HepG2 (cell line): ENCODE measurements at regions not wholly inside any gene's neighbourhood (a gene's known extent, or its start where the extent isn't known, plus 50 kb on each side); places are given as distances from the start of the nearest gene placed in this dataset.

Source experiments
- ATAC-seq: fragments of 200-7000 bp; cut with Tn5 transposase; 3 replicates; pipeline ENCODE4 v1.9.1; 2020; ENCODE audit warnings: mild to moderate bottlenecking, moderate library complexity
- BruUV-seq: library from RNA; stranded (reverse); fragments of 400-500 nt; replicated peaks from 2 replicates; lab custom pipeline; 2021; lab: Mats Ljungman, UMichigan
- CTCF ChIA-PET: fragments of 300-600 bp; formaldehyde crosslinking; extraction: SDS; loops from one replicate; lab custom pipeline; 2021; ENCODE audit warnings: low total read pairs, inconsistent platforms, low intra/inter-chr PET ratio; lab: Yijun Ruan, JAX
- POLR2A ChIA-PET: fragments of 350-600 bp; sonication (Branson Sonifier 250); formaldehyde crosslinking; loops from one replicate; lab custom pipeline; 2020; ENCODE audit warnings: antibody characterized with exemption, inconsistent platforms; lab: Yijun Ruan, JAX
- DNase-seq: peaks from one replicate; pipeline ENCODE4 v3.0.0-alpha.2; 2015; ENCODE audit warnings: low spot score
- FAIRE-seq: peaks from 3 replicates; lab custom pipeline; 2011; peaks lifted over from hg19 to GRCh38; lab: Jason Lieb, UNC
- H2AFZ ChIP-seq: one replicate; pipeline ENCODE4 v1.6.1; 2011; ENCODE audit warnings: low read length, inconsistent platforms
- H3K27ac ChIP-seq: fragments of 300-600 bp; 3 replicates; pipeline ENCODE4 v1.8.0; 2011; ENCODE audit warnings: mixed run types, mild to moderate bottlenecking, mixed read lengths, low read length, inconsistent platforms; ENCODE audit not compliant: insufficient read depth; ENCODE audit errors: extremely low read length
- H3K27me3 ChIP-seq, 2 experiments: fragments of 200-600 bp in 1 of 2; 2 replicates in 1 of 2; 3 replicates in 1 of 2; pipeline versions ENCODE4 v1.6.0 to v1.8.0; 2011; ENCODE audit warnings: low read length in 2 of 2, mild to moderate bottlenecking in 2 of 2, moderate library complexity in 2 of 2, inconsistent platforms in 1 of 2; ENCODE audit not compliant: insufficient read depth in 2 of 2, control insufficient read depth in 1 of 2
- H3K36me3 ChIP-seq, 2 experiments: fragments of 200-600 bp in 1 of 2; replicated peaks in 1 of 2; 2 replicates in 1 of 2; 3 replicates in 1 of 2; pipeline versions ENCODE4 v1.5.1 to v1.8.0; 2011; ENCODE audit warnings: low read length in 2 of 2, inconsistent platforms in 1 of 2; ENCODE audit not compliant: insufficient read depth in 2 of 2, control insufficient read depth in 1 of 2
- H3K4me1 ChIP-seq: 2 replicates; pipeline ENCODE4 v1.5.1; 2012; ENCODE audit warnings: low read length, inconsistent platforms; ENCODE audit not compliant: insufficient read depth
- H3K4me2 ChIP-seq: 2 replicates; pipeline ENCODE4 v1.6.0; 2011; ENCODE audit warnings: low read depth, low read length, inconsistent platforms
- H3K4me3 ChIP-seq, 3 experiments: fragments of 200-600 bp in 1 of 3; sonication (generic), shearing (Covaris generic) in 1 of 3; replicated peaks in 1 of 3; 2 replicates each; pipeline ENCODE4 v1.5.1; 2011 to 2016; ENCODE audit warnings: low read length in 3 of 3, inconsistent platforms in 2 of 3, low read depth in 2 of 3, mild to moderate bottlenecking in 2 of 3, control low read depth in 1 of 3, mixed read lengths in 1 of 3; ENCODE audit not compliant: insufficient read depth in 1 of 3
- H3K79me2 ChIP-seq: one replicate; pipeline ENCODE4 v1.6.1; 2011; ENCODE audit warnings: low read length, inconsistent platforms; ENCODE audit not compliant: insufficient read depth
- H3K9ac ChIP-seq: 2 replicates; pipeline ENCODE4 v1.6.0; 2011; ENCODE audit warnings: mild to moderate bottlenecking, low read depth, low read length, inconsistent platforms; ENCODE audit not compliant: insufficient read depth
- H3K9me3 ChIP-seq: 2 replicates; pipeline ENCODE4 v1.5.1; 2012; ENCODE audit warnings: mild to moderate bottlenecking, low read length
- H4K20me1 ChIP-seq: 2 replicates; pipeline ENCODE4 v1.6.0; 2011; ENCODE audit warnings: inconsistent platforms, mild to moderate bottlenecking, low read length, moderate library complexity; ENCODE audit not compliant: insufficient read depth
- CBX2 ChIP-seq, 2 experiments: fragments of 200-600 bp in 1 of 2; sonication (generic); formaldehyde crosslinking in 1 of 2; IDR thresholded peaks; 2 replicates each; pipeline versions ENCODE4 v1.7.0 to v1.8.1; 2018 to 2022; ENCODE audit warnings: low read depth in 2 of 2, low read length in 1 of 2, mild to moderate bottlenecking in 1 of 2, missing genetic modification reagents in 1 of 2
- FOXM1 ChIP-seq: sonication (generic); formaldehyde crosslinking; IDR thresholded peaks from 2 replicates; pipeline ENCODE4 v1.5.0; 2020; ENCODE audit warnings: missing genetic modification reagents
- FUBP1 ChIP-seq: sonication (generic); formaldehyde crosslinking; IDR thresholded peaks from 2 replicates; pipeline ENCODE4 v1.5.1; 2020; ENCODE audit warnings: missing genetic modification reagents, mild to moderate bottlenecking, borderline replicate concordance
- GATAD1 ChIP-seq: IDR thresholded peaks from 2 replicates; pipeline ENCODE4 v1.6.1; 2016; ENCODE audit warnings: missing genetic modification reagents, missing compliant biosample characterization
- HNRNPH1 ChIP-seq: fragments of 200-400 bp; formaldehyde crosslinking; optimal IDR thresholded peaks from 2 replicates; pipeline ENCODE3; 2017; ENCODE audit warnings: mild to moderate bottlenecking, low read depth, low read length
- JDP2 ChIP-seq: sonication (generic); formaldehyde crosslinking; IDR thresholded peaks from 2 replicates; pipeline ENCODE4 v1.8.1; 2022; ENCODE audit warnings: missing genetic modification reagents, borderline replicate concordance
- NFATC3 ChIP-seq: sonication (generic); formaldehyde crosslinking; IDR thresholded peaks from 2 replicates; pipeline ENCODE4 v1.5.1; 2020; ENCODE audit warnings: mild to moderate bottlenecking, missing genetic modification reagents
- RBM39 ChIP-seq: fragments of 200-400 bp; formaldehyde crosslinking; IDR thresholded peaks from one replicate; pipeline ENCODE4 v1.6.1; 2018; ENCODE audit warnings: antibody characterized with exemption, mild to moderate bottlenecking, low read depth, low read length; ENCODE audit not compliant: poor library complexity, severe bottlenecking
- TCF12 ChIP-seq, 2 experiments: fragments of 450-650 bp in 1 of 2; sonication (generic) in 1 of 2; formaldehyde crosslinking in 1 of 2; IDR thresholded peaks; 2 replicates each; pipeline versions ENCODE4 v1.6.1 to v1.8.0; 2017 to 2022; ENCODE audit warnings: antibody characterized with exemption in 1 of 2, mild to moderate bottlenecking in 1 of 2, missing genetic modification reagents in 1 of 2, moderate library complexity in 1 of 2
- TEF ChIP-seq: sonication (generic); formaldehyde crosslinking; IDR thresholded peaks from 2 replicates; pipeline ENCODE4 v1.5.0; 2020; ENCODE audit warnings: missing genetic modification reagents
- ZFP82 ChIP-seq: sonication (generic); formaldehyde crosslinking; IDR thresholded peaks from 2 replicates; pipeline ENCODE4 v1.5.1; 2020; ENCODE audit warnings: mild to moderate bottlenecking, missing genetic modification reagents, borderline replicate concordance
- ZNF414 ChIP-seq: sonication (generic); formaldehyde crosslinking; IDR thresholded peaks from 2 replicates; pipeline ENCODE4 v1.5.0; 2020; ENCODE audit warnings: missing genetic modification reagents
- ZNF607 ChIP-seq: sonication (generic); formaldehyde crosslinking; IDR thresholded peaks from 2 replicates; pipeline ENCODE4 v1.5.1; 2020; ENCODE audit warnings: missing genetic modification reagents, mild to moderate bottlenecking, borderline replicate concordance
- ZNF746 ChIP-seq: sonication (generic); formaldehyde crosslinking; IDR thresholded peaks from 2 replicates; pipeline ENCODE4 v1.8.0; 2022; ENCODE audit warnings: mild to moderate bottlenecking, missing genetic modification reagents
- ZNF772 ChIP-seq: sonication (generic); formaldehyde crosslinking; IDR thresholded peaks from 2 replicates; pipeline ENCODE4 v1.5.0; 2020; ENCODE audit warnings: mild to moderate bottlenecking, missing genetic modification reagents
- ZNF777 ChIP-seq: sonication (generic); formaldehyde crosslinking; IDR thresholded peaks from 2 replicates; pipeline ENCODE4 v1.4.0; 2020; ENCODE audit warnings: missing genetic modification reagents
- WGBS: methylation state at CpG from one replicate; pipeline ENCODE4 v1.1.6; 2017; ENCODE audit warnings: low lambda C conversion rate; 5-methylcytosine and 5-hydroxymethylcytosine counted together
- in situ Hi-C: cut with HindIII; loops from 2 replicates; pipeline ENCODE4 v1.10.0; 2017; ENCODE audit warnings: low pct_unique_long_range_greater_than_20kb; ENCODE audit not compliant: extremely low pct_ligation_motif_present
- intact Hi-C: fragments of 100-400 bp; cut with micrococcal nuclease; formaldehyde crosslinking; loops from one replicate; pipeline ENCODE4 v1.10.0; 2022; ENCODE audit not compliant: unreplicated experiment
- TF ChIP-seq, protein P1 (sequence below): sonication (generic); formaldehyde crosslinking; IDR thresholded peaks from 2 replicates; pipeline ENCODE4 v1.4.0; 2020; ENCODE audit warnings: mild to moderate bottlenecking, missing genetic modification reagents
- TF ChIP-seq, protein P2 (sequence below): sonication (generic); formaldehyde crosslinking; conservative IDR thresholded peaks from 2 replicates; pipeline ENCODE4 v1.8.0; 2022; ENCODE audit warnings: mild to moderate bottlenecking, moderate library complexity, missing genetic modification reagents

DNA sequence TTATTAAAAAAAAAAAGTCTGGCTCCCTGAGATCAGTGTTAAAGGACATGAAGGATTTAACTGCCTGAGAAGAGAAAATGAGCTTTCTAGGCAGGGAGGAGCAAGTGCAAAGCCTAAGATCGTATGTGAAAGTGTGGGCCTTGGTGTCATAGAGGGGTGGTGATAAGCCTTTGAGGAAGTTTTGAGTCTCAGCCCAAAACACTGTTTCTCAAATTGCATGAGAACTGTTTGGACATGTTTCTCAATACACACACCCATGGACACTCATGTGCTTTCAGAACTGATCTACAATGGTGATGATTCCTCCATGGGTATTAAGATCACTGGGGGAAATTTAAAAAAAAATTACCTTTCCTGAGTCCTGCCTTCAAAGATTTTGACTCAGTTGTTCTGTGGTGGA lies 336.7 kb upstream of the RND3 start:
- intact Hi-C loops: no loop called here
- no TSS peak for BruUV-seq
- H3K4me3 ChIP-seq: no peak overlapping the region
- no peak overlapping the region for H3K9ac ChIP-seq
- DNase-seq: no peak
- no peak for FAIRE-seq
- CTCF ChIA-PET: no interaction called here
- no peak overlapping the region for H3K4me2 ChIP-seq
- in situ Hi-C loops: no loop called here
- H3K36me3 ChIP-seq: no peaks in the 10 kb centered on the region
- WGBS: 3% methylated on average over 1 of the region's 1 CpG
- no peaks in the 10 kb centered on the region for H3K4me1 ChIP-seq
- H2AFZ ChIP-seq: no peak overlapping the region
- no peak for ATAC-seq
- H3K27ac ChIP-seq: no peak overlapping the region
- no peaks in the 10 kb centered on the region for H3K9me3 ChIP-seq
- TF ChIP-seq CBX2 (IDR thresholded peaks at IDR 0.05; ENCODE audit: low read depth, low read length) (no peak), CBX2 (CRISPR knock-in tag; IDR thresholded peaks at IDR 0.05; ENCODE audit: low read depth) (no peak), TEF (no peak), TCF12 (IDR thresholded peaks at IDR 0.05) (no peak), TCF12 (CRISPR knock-in tag; IDR thresholded peaks at IDR 0.05) (no peak), ZNF777 (CRISPR knock-in tag) (no peak), ZNF414 (no peak), FOXM1 (CRISPR knock-in tag) (no peak), ZNF772 (CRISPR knock-in tag) (no peak), HNRNPH1 (no peak), GATAD1 (CRISPR knock-in tag) (no peak), RBM39 (no peak), JDP2 (CRISPR knock-in tag) (no peak), FUBP1 (CRISPR knock-in tag) (no peak), NFATC3 (CRISPR knock-in tag) (no peak), ZNF746 (no peak), ZFP82 (CRISPR knock-in tag) (no peak), ZNF607 (no peak)
- TF ChIP-seq, protein P1, sequence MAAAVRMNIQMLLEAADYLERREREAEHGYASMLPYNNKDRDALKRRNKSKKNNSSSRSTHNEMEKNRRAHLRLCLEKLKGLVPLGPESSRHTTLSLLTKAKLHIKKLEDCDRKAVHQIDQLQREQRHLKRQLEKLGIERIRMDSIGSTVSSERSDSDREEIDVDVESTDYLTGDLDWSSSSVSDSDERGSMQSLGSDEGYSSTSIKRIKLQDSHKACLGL (CRISPR knock-in tag): no peak
- TF ChIP-seq, protein P2, sequence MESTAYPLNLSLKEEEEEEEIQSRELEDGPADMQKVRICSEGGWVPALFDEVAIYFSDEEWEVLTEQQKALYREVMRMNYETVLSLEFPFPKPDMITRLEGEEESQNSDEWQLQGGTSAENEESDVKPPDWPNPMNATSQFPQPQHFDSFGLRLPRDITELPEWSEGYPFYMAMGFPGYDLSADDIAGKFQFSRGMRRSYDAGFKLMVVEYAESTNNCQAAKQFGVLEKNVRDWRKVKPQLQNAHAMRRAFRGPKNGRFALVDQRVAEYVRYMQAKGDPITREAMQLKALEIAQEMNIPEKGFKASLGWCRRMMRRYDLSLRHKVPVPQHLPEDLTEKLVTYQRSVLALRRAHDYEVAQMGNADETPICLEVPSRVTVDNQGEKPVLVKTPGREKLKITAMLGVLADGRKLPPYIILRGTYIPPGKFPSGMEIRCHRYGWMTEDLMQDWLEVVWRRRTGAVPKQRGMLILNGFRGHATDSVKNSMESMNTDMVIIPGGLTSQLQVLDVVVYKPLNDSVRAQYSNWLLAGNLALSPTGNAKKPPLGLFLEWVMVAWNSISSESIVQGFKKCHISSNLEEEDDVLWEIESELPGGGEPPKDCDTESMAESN (CRISPR knock-in tag): no peak
- no peaks in the 10 kb centered on the region for H3K27me3 ChIP-seq
- POLR2A ChIA-PET: no interaction called here
- H4K20me1 ChIP-seq: no peaks in the 10 kb centered on the region
- H3K79me2 ChIP-seq: no peaks in the 10 kb centered on the region
